CD14-positive monocyte (primary cell): ENCODE measurements at regions not wholly inside any gene's neighbourhood (a gene's known extent, or its start where the extent isn't known, plus 50 kb on each side); places are given as distances from the start of the nearest gene placed in this dataset.

Source experiments
- DNase-seq, 3 donors: peaks; one replicate each; pipeline ENCODE4 v3.0.0-alpha.2; 2011 to 2022
- H2AFZ ChIP-seq: 2 replicates; pipeline ENCODE4 v1.6.0; 2012; ENCODE audit warnings: mild to moderate bottlenecking, low read depth, low read length, inconsistent platforms; ENCODE audit not compliant: insufficient read depth, poor library complexity, severe bottlenecking
- H3K27ac ChIP-seq, 2 donors: 1 replicate in 1 of 2; 2 replicates in 1 of 2; pipeline ENCODE4 v1.5.1; 2012 to 2013; ENCODE audit warnings: low read length in 2 of 2, control low read depth in 1 of 2, inconsistent platforms in 1 of 2, low read depth in 1 of 2, mild to moderate bottlenecking in 1 of 2
- H3K27me3 ChIP-seq, 2 donors: one replicate each; pipeline versions ENCODE4 v1.6.0 to v1.6.1; 2011 to 2013; ENCODE audit warnings: low read length in 2 of 2; ENCODE audit not compliant: control insufficient read depth in 2 of 2, insufficient read depth in 2 of 2
- H3K36me3 ChIP-seq, 2 donors: replicated peaks in 1 of 2; 1 replicate in 1 of 2; 2 replicates in 1 of 2; pipeline versions ENCODE4 v1.5.1 to v1.6.1; 2012 to 2013; ENCODE audit warnings: low read length in 2 of 2, control low read depth in 1 of 2, inconsistent platforms in 1 of 2, mild to moderate bottlenecking in 1 of 2; ENCODE audit not compliant: insufficient read depth in 2 of 2, control insufficient read depth in 1 of 2
- H3K4me1 ChIP-seq, 2 donors: 1 replicate in 1 of 2; 2 replicates in 1 of 2; pipeline versions ENCODE4 v1.5.1 to v1.6.1; 2012 to 2013; ENCODE audit warnings: low read length in 2 of 2, control low read depth in 1 of 2, inconsistent platforms in 1 of 2, mild to moderate bottlenecking in 1 of 2, moderate library complexity in 1 of 2; ENCODE audit not compliant: insufficient read depth in 2 of 2, control insufficient read depth in 1 of 2
- H3K4me2 ChIP-seq: replicated peaks from 2 replicates; pipeline ENCODE3; 2012; ENCODE audit warnings: low read length, moderate library complexity, mild to moderate bottlenecking; ENCODE audit not compliant: poor library complexity, severe bottlenecking; ENCODE audit errors: extremely low read depth
- H3K4me3 ChIP-seq, 3 experiments: fragments of 200-600 bp in 1 of 3; sonication (generic) in 1 of 3; replicated peaks in 1 of 3; 1 replicate in 2 of 3; 2 replicates in 1 of 3; pipeline ENCODE4 v1.5.1; 2011 to 2013; ENCODE audit warnings: low read length in 3 of 3, mild to moderate bottlenecking in 3 of 3, control low read depth in 2 of 3, low read depth in 2 of 3, inconsistent platforms in 1 of 3, moderate library complexity in 1 of 3
- H3K79me2 ChIP-seq: 2 replicates; pipeline ENCODE4 v1.6.0; 2012; ENCODE audit warnings: mild to moderate bottlenecking, control low read depth, inconsistent platforms, low read length, moderate library complexity; ENCODE audit not compliant: insufficient read depth
- H3K9ac ChIP-seq: 2 replicates; pipeline ENCODE4 v1.6.0; 2017; ENCODE audit warnings: low read length, mild to moderate bottlenecking; ENCODE audit not compliant: insufficient read depth, poor library complexity, severe bottlenecking
- H3K9me3 ChIP-seq, 2 donors: replicated peaks in 1 of 2; 1 replicate in 1 of 2; 2 replicates in 1 of 2; pipeline versions ENCODE4 v1.5.1 to v1.6.1; 2012 to 2013; ENCODE audit warnings: low read length in 2 of 2, control low read depth in 1 of 2; ENCODE audit not compliant: control insufficient read depth in 1 of 2, insufficient read depth in 1 of 2
- H4K20me1 ChIP-seq: 2 replicates; pipeline ENCODE4 v1.6.0; 2012; ENCODE audit warnings: mild to moderate bottlenecking, low read length, control low read depth, moderate library complexity; ENCODE audit not compliant: insufficient read depth
- H3K27ac Mint-ChIP-seq, 7 donors: one replicate each; pipeline ENCODE4 v1.8.0; 2020; ENCODE audit warnings: mild to moderate bottlenecking in 7 of 7, mixed read lengths in 7 of 7, moderate library complexity in 6 of 7, inconsistent platforms in 2 of 7
- H3K27me3 Mint-ChIP-seq, 3 donors: one replicate each; pipeline ENCODE4 v1.8.0; 2021 to 2022; ENCODE audit warnings: low read depth in 3 of 3, mild to moderate bottlenecking in 3 of 3, mixed read lengths in 3 of 3, moderate library complexity in 3 of 3, inconsistent platforms in 1 of 3
- H3K36me3 Mint-ChIP-seq, 2 donors: one replicate each; pipeline ENCODE4 v1.8.0; 2020; ENCODE audit warnings: mixed read lengths in 2 of 2, inconsistent platforms in 1 of 2, mild to moderate bottlenecking in 1 of 2
- H3K4me1 Mint-ChIP-seq: one replicate; pipeline ENCODE4 v1.8.0; 2020; ENCODE audit warnings: mild to moderate bottlenecking, mixed read lengths
- H3K4me3 Mint-ChIP-seq, 2 donors: one replicate each; pipeline ENCODE4 v1.8.0; 2020; ENCODE audit warnings: mild to moderate bottlenecking in 2 of 2, mixed read lengths in 2 of 2, moderate library complexity in 1 of 2
- H3K9me3 Mint-ChIP-seq, 7 donors: one replicate each; pipeline ENCODE4 v1.8.0; 2020 to 2022; ENCODE audit warnings: mixed read lengths in 7 of 7, mild to moderate bottlenecking in 6 of 7, moderate library complexity in 6 of 7, inconsistent platforms in 2 of 7
- WGBS: methylation state at CpG from one replicate; pipeline ENCODE4 v1.1.5; 2013; ENCODE audit warnings: missing lambda C conversion rate; ENCODE audit not compliant: insufficient coverage; 5-methylcytosine and 5-hydroxymethylcytosine counted together
- intact Hi-C, 2 donors: fragments of 100-400 bp; cut with micrococcal nuclease; formaldehyde crosslinking; loops; one replicate each; pipeline versions ENCODE4 v1.15.0 to v1.15.1; 2023
- TF ChIP-seq, protein P1 (sequence below): fragments of 200-600 bp; IDR thresholded peaks from one replicate; pipeline ENCODE4 v1.8.0; 2022; ENCODE audit warnings: antibody characterized with exemption, mild to moderate bottlenecking

DNA sequence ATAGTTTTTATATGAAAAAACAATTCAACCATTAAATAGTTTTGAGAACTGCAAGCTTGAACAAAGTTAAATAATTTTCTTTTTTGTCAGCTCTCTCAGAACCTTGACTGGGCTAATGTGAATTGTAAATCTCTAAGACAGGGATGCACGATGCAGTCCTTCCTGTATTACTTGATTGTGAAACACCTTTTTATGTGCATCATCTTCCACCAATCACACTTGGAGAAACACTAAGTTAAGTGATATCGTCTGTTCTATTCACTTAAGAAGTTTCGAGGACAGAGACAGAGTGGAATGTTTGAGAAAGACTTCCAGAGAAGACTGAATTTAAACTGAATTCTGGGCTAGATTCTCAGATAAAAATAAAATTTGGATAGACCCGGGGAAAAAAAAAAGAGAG is 238.2 kb downstream of the MREG start:
- H2AFZ ChIP-seq: no peak overlapping the region
- WGBS: 50% methylated on average over 2 of the region's 4 CpGs

DNA sequence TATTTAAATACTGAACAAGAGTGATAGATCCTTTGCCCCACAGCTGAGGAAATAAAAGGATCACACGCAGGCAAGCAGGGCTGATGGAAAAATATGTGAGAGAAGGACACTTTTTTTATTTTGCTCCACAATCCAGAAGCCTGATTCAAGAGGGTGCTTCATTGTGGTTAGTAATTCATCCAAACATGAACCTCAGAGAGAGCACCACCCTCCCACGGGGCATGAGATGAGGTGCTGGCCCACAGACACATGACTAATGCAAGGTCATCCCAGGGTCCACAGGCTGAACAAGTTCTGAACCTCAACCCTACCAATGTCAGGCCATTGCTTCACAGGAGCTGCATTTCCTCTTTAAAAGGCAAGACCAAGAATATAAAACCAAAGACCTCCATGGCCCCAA is 239.6 kb downstream of the MREG start:
- no peak overlapping the region for H3K4me3 ChIP-seq
- peak overlapping the region in 1 of 2 donors; percentile 30 for H3K27ac ChIP-seq
- intact Hi-C loops: no loop called here
- no peak overlapping the region for H3K4me2 ChIP-seq
- Mint-ChIP-seq H3K27ac (peak overlapping the region in 6 of 7 donors; percentile 30 to 76 (median 46)), H3K4me1 (peaks cover 24% of the 10 kb centered on the region), H3K4me3 (no peak overlapping the region), H3K9me3 (peaks cover 0 to 6% (median 1%) of the 10 kb centered on the region in 7 donors), H3K36me3 (peaks cover 0 to 2% of the 10 kb centered on the region in 2 donors), H3K27me3 (peaks cover 4 to 32% (median 20%) of the 10 kb centered on the region in 3 donors)
- peaks cover 11 to 17% of the 10 kb centered on the region in 2 donors for H3K4me1 ChIP-seq
- H2AFZ ChIP-seq: no peak overlapping the region
- no peaks in the 10 kb centered on the region for H3K79me2 ChIP-seq
- TF ChIP-seq, protein P1, sequence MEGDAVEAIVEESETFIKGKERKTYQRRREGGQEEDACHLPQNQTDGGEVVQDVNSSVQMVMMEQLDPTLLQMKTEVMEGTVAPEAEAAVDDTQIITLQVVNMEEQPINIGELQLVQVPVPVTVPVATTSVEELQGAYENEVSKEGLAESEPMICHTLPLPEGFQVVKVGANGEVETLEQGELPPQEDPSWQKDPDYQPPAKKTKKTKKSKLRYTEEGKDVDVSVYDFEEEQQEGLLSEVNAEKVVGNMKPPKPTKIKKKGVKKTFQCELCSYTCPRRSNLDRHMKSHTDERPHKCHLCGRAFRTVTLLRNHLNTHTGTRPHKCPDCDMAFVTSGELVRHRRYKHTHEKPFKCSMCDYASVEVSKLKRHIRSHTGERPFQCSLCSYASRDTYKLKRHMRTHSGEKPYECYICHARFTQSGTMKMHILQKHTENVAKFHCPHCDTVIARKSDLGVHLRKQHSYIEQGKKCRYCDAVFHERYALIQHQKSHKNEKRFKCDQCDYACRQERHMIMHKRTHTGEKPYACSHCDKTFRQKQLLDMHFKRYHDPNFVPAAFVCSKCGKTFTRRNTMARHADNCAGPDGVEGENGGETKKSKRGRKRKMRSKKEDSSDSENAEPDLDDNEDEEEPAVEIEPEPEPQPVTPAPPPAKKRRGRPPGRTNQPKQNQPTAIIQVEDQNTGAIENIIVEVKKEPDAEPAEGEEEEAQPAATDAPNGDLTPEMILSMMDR: no peak
- H3K9ac ChIP-seq: no peak overlapping the region
- 10% methylated on average over 1 of the region's 2 CpGs for WGBS
- H3K9me3 ChIP-seq: no peaks in the 10 kb centered on the region
- peaks cover 0 to 2% of the 10 kb centered on the region in 2 donors for H3K27me3 ChIP-seq
- no peaks in the 10 kb centered on the region for H3K36me3 ChIP-seq
- H4K20me1 ChIP-seq: no peaks in the 10 kb centered on the region
- DNase-seq: peak; percentile 72 to 81 (median 73)

More for the DNA sequence above, 238.2 kb downstream of the MREG start:
- peaks cover 11 to 17% of the 10 kb centered on the region in 2 donors for H3K4me1 ChIP-seq
- peaks cover 0 to 9% of the 10 kb centered on the region in 2 donors for H3K27me3 ChIP-seq
- H3K4me3 Mint-ChIP-seq: peak overlapping the region in 1 of 2 donors; percentile 2
- peaks cover 7 to 43% (median 19%) of the 10 kb centered on the region in 3 donors for H3K27me3 Mint-ChIP-seq
- H3K36me3 Mint-ChIP-seq: peaks cover 0 to 2% of the 10 kb centered on the region in 2 donors
- intact Hi-C loops: no loop called here
- H3K9ac ChIP-seq: no peak overlapping the region
- DNase-seq: peak in 1 of 3 donors; percentile 21
- no peak overlapping the region for H3K27ac Mint-ChIP-seq
- H3K4me2 ChIP-seq: no peak overlapping the region
- peaks cover 0 to 6% (median 1%) of the 10 kb centered on the region in 7 donors for H3K9me3 Mint-ChIP-seq
- no peak overlapping the region for H3K27ac ChIP-seq
- TF ChIP-seq, protein P1: no peak
- no peak overlapping the region for H3K4me3 ChIP-seq
- H4K20me1 ChIP-seq: no peaks in the 10 kb centered on the region
- H3K9me3 ChIP-seq: no peaks in the 10 kb centered on the region
- H3K36me3 ChIP-seq: no peaks in the 10 kb centered on the region
- H3K79me2 ChIP-seq: no peaks in the 10 kb centered on the region
- peaks cover 24% of the 10 kb centered on the region for H3K4me1 Mint-ChIP-seq
